ENCODE measurements at regions not wholly inside any gene's neighbourhood (a gene's known extent, or its start where the extent isn't known, plus 50 kb on each side); places are given as distances from the start of the nearest gene placed in this dataset.
A peak's percentile ranks its signal among the peaks of the same experiment; 100 is the strongest.

DNA sequence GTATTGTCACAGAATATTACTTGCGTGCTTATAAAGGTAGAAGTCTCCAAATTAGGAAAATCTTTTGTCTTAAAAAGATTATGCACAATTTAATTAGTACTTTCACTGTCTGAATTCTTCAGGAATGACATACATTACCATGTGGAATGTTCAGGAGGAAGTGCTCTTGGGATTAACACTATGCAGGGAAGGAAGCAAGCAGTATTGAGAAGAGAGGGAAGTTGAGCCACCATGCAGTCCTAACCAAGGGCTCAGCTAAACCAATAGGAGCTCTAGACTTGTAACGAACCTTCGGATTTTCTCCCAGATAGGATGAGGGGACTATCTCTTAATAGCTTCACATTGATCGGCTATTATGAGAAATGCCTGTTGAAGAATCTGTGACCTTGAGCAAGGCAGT lies 918.4 kb upstream of the MANEA start (continued):
- TF ChIP-seq, protein P1, sequence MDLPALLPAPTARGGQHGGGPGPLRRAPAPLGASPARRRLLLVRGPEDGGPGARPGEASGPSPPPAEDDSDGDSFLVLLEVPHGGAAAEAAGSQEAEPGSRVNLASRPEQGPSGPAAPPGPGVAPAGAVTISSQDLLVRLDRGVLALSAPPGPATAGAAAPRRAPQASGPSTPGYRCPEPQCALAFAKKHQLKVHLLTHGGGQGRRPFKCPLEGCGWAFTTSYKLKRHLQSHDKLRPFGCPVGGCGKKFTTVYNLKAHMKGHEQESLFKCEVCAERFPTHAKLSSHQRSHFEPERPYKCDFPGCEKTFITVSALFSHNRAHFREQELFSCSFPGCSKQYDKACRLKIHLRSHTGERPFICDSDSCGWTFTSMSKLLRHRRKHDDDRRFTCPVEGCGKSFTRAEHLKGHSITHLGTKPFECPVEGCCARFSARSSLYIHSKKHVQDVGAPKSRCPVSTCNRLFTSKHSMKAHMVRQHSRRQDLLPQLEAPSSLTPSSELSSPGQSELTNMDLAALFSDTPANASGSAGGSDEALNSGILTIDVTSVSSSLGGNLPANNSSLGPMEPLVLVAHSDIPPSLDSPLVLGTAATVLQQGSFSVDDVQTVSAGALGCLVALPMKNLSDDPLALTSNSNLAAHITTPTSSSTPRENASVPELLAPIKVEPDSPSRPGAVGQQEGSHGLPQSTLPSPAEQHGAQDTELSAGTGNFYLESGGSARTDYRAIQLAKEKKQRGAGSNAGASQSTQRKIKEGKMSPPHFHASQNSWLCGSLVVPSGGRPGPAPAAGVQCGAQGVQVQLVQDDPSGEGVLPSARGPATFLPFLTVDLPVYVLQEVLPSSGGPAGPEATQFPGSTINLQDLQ (CRISPR knock-in tag; IDR thresholded peaks at IDR 0.05) = no peak
- TF ChIP-seq ZNF256 (CRISPR knock-in tag; conservative IDR thresholded peaks at IDR 0.05) (no peak), ZFP62 (CRISPR knock-in tag; IDR thresholded peaks at IDR 0.05) (no peak), KDM5B (CRISPR knock-in tag; IDR thresholded peaks at IDR 0.05; ENCODE audit: borderline replicate concordance) (no peak)

DNA sequence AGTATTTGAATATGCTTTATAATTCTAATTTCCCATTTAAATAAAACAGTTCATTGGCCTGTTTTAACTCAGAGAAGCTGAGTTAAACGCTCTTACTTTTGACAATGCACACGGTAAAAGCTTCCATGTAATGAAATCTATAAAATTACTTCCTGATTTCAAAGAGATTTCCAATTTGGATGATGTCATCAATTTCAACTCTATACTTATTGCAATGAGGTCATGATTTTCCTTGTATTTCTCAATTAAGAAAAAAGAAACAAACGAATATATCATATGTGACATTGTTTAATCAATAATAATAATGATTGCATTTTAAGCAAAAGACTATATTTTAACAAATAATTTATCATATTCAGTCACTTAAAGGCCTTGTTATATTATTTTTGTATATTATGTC lies 926.1 kb upstream of the MANEA start:
- Histone ChIP-seq H3K9ac (ENCODE audit: insufficient read depth, low read depth, low read length) (no peak overlapping the region), H3K4me1 (ENCODE audit: insufficient read depth, low read length) (no peaks in the 10 kb centered on the region), H4K20me1 (ENCODE audit: insufficient read depth, low read length) (no peaks in the 10 kb centered on the region), H3K79me2 (ENCODE audit: insufficient read depth, low read length) (no peaks in the 10 kb centered on the region), H3K4me2 (ENCODE audit: low read depth, low read length) (no peak overlapping the region), H3K27me3 (ENCODE audit: control insufficient read depth in 1 of 2, insufficient read depth in 2 of 2, low read length in 2 of 2) (no peaks in the 10 kb centered on the region), H3K36me3 (replicated peaks in 1 of 2; ENCODE audit: control insufficient read depth in 1 of 2, insufficient read depth in 2 of 2, low read length in 2 of 2) (no peaks in the 10 kb centered on the region), H3K9me3 (ENCODE audit: low read length) (peaks cover 4% of the 10 kb centered on the region; the same call in 1 of the 2 replicates), H3K4me3 (replicated peaks in 1 of 3; ENCODE audit: insufficient read depth in 1 of 3, low read depth in 2 of 3, low read length in 3 of 3) (no peak overlapping the region), H2AFZ (ENCODE audit: low read length) (no peak overlapping the region), H3K27ac (ENCODE audit: extremely low read length, insufficient read depth, low read length) (no peak overlapping the region)
- FAIRE-seq = no peak
- in situ Hi-C loops (cut with HindIII; ENCODE audit: extremely low pct_ligation_motif_present, low pct_unique_long_range_greater_than_20kb) (no loop called here), intact Hi-C loops (cut with micrococcal nuclease; ENCODE audit: unreplicated experiment) (no loop called here)
- POLR2A ChIA-PET = no interaction called here
- BruUV-seq (replicated peaks) = no TSS peak
- DNase-seq (ENCODE audit: low spot score) = no peak
- WGBS (ENCODE audit: low lambda C conversion rate) = 1% methylated on average over 3 of the region's 3 CpGs
- no peak for ATAC-seq
- CTCF ChIA-PET (ENCODE audit: low intra/inter-chr PET ratio, low total read pairs) = no interaction called here
- TF ChIP-seq, protein P2, sequence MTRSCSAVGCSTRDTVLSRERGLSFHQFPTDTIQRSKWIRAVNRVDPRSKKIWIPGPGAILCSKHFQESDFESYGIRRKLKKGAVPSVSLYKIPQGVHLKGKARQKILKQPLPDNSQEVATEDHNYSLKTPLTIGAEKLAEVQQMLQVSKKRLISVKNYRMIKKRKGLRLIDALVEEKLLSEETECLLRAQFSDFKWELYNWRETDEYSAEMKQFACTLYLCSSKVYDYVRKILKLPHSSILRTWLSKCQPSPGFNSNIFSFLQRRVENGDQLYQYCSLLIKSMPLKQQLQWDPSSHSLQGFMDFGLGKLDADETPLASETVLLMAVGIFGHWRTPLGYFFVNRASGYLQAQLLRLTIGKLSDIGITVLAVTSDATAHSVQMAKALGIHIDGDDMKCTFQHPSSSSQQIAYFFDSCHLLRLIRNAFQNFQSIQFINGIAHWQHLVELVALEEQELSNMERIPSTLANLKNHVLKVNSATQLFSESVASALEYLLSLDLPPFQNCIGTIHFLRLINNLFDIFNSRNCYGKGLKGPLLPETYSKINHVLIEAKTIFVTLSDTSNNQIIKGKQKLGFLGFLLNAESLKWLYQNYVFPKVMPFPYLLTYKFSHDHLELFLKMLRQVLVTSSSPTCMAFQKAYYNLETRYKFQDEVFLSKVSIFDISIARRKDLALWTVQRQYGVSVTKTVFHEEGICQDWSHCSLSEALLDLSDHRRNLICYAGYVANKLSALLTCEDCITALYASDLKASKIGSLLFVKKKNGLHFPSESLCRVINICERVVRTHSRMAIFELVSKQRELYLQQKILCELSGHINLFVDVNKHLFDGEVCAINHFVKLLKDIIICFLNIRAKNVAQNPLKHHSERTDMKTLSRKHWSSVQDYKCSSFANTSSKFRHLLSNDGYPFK (CRISPR knock-in tag; IDR thresholded peaks at IDR 0.05; ENCODE audit: borderline replicate concordance) = no peak
- TF ChIP-seq CREB1 (IDR thresholded peaks at IDR 0.05) (peak; percentile 67), CREB1 (CRISPR knock-in tag; IDR thresholded peaks at IDR 0.05) (no peak), ATF7 (IDR thresholded peaks at IDR 0.05) (peak; percentile 97), ATF7 (CRISPR knock-in tag; IDR thresholded peaks at IDR 0.05) (no peak), MAFK (conservative IDR thresholded peaks at IDR 0.05 in 1 of 2, IDR thresholded peaks at IDR 0.05 in 1 of 2; ENCODE audit: low read length in 2 of 2) (peak; percentile 15 to 18; a peak in 1 of 4 replicates), MAFF (IDR thresholded peaks at IDR 0.05; ENCODE audit: low read depth, low read length) (0 out of 2 replicates have a peak, but pooled peaks have one; percentile 15), SETDB1 (CRISPR knock-in tag; IDR thresholded peaks at IDR 0.05; ENCODE audit: borderline replicate concordance) (no peak)
- TF ChIP-seq, protein P3, sequence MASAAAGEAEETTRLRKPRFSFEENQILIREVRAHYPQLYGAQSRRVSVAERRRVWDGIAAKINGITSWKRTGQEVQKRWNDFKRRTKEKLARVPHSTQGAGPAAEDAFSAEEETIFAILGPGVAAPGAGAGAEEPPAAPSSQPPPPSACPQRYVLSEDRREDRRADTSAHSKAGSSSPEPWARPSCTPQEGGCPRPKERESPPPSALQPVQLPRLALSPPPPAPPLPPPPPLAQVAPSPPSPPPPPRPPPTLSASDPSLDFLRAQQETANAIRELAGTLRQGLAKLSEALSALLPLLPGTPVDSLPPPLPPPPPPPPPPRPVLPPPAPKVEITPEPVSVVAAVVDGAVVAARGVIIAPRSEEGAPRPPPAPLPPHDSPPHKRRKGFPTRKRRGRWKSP (CRISPR knock-in tag; IDR thresholded peaks at IDR 0.05) = no peak
- TF ChIP-seq, protein P4, sequence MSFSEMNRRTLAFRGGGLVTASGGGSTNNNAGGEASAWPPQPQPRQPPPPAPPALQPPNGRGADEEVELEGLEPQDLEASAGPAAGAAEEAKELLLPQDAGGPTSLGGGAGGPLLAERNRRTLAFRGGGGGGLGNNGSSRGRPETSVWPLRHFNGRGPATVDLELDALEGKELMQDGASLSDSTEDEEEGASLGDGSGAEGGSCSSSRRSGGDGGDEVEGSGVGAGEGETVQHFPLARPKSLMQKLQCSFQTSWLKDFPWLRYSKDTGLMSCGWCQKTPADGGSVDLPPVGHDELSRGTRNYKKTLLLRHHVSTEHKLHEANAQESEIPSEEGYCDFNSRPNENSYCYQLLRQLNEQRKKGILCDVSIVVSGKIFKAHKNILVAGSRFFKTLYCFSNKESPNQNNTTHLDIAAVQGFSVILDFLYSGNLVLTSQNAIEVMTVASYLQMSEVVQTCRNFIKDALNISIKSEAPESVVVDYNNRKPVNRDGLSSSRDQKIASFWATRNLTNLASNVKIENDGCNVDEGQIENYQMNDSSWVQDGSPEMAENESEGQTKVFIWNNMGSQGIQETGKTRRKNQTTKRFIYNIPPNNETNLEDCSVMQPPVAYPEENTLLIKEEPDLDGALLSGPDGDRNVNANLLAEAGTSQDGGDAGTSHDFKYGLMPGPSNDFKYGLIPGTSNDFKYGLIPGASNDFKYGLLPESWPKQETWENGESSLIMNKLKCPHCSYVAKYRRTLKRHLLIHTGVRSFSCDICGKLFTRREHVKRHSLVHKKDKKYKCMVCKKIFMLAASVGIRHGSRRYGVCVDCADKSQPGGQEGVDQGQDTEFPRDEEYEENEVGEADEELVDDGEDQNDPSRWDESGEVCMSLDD (CRISPR knock-in tag; IDR thresholded peaks at IDR 0.05; ENCODE audit: borderline replicate concordance) = no peak
- TF ChIP-seq, protein P5, sequence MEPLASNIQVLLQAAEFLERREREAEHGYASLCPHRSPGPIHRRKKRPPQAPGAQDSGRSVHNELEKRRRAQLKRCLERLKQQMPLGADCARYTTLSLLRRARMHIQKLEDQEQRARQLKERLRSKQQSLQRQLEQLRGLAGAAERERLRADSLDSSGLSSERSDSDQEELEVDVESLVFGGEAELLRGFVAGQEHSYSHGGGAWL (CRISPR knock-in tag; IDR thresholded peaks at IDR 0.05) = no peak

All from HepG2 (cell line).